Mesenchymal stem cell (in vitro differentiated cells and primary cell): ENCODE measurements at regions not wholly inside any gene's neighbourhood (a gene's known extent, or its start where the extent isn't known, plus 50 kb on each side); places are given as distances from the start of the nearest gene placed in this dataset.

Experiments used
- DNase-seq: peaks from one replicate; pipeline ENCODE4 v3.0.0-alpha.2; 2013
- H2AFZ ChIP-seq: one replicate; pipeline ENCODE4 v1.6.1; 2013; ENCODE audit warnings: low read depth, mild to moderate bottlenecking, control low read depth, inconsistent platforms, low read length, moderate library complexity
- H2AK5ac ChIP-seq: 2 replicates; pipeline ENCODE4 v1.6.1; 2013; ENCODE audit warnings: low read length, moderate library complexity, mild to moderate bottlenecking, inconsistent platforms; ENCODE audit not compliant: severe bottlenecking
- H2BK120ac ChIP-seq: one replicate; pipeline ENCODE4 v1.6.1; 2013; ENCODE audit warnings: low read depth, mild to moderate bottlenecking, inconsistent platforms, low read length, moderate library complexity
- H2BK12ac ChIP-seq, 2 experiments: one replicate each; pipeline ENCODE4 v1.6.1; 2013; ENCODE audit warnings: inconsistent platforms in 2 of 2, low read length in 2 of 2, mild to moderate bottlenecking in 2 of 2, moderate library complexity in 2 of 2, control low read depth in 1 of 2
- H2BK15ac ChIP-seq: one replicate; pipeline ENCODE4 v1.6.1; 2013; ENCODE audit warnings: mild to moderate bottlenecking, low read depth, inconsistent platforms; ENCODE audit not compliant: poor library complexity, severe bottlenecking
- H2BK5ac ChIP-seq: 2 replicates; pipeline ENCODE4 v1.6.1; 2013; ENCODE audit warnings: low read depth, mild to moderate bottlenecking, low read length, control low read depth, inconsistent platforms; ENCODE audit not compliant: poor library complexity, severe bottlenecking
- H3K14ac ChIP-seq, 2 experiments: one replicate each; pipeline ENCODE4 v1.6.1; 2013; ENCODE audit warnings: inconsistent platforms in 2 of 2, low read length in 2 of 2, control low read depth in 1 of 2, mild to moderate bottlenecking in 1 of 2, moderate library complexity in 1 of 2
- H3K18ac ChIP-seq, 2 experiments: one replicate each; pipeline ENCODE4 v1.6.1; 2013; ENCODE audit warnings: inconsistent platforms in 2 of 2, low read length in 2 of 2, control low read depth in 1 of 2, low read depth in 1 of 2, mild to moderate bottlenecking in 1 of 2
- H3K23ac ChIP-seq, 2 experiments: one replicate each; pipeline ENCODE4 v1.6.1; 2013; ENCODE audit warnings: inconsistent platforms in 2 of 2, low read length in 2 of 2, mild to moderate bottlenecking in 2 of 2, moderate library complexity in 2 of 2, control low read depth in 1 of 2
- H3K27ac ChIP-seq: 2 replicates; pipeline ENCODE4 v1.5.1; 2013; ENCODE audit warnings: mild to moderate bottlenecking, moderate library complexity, low read length, control low read depth, inconsistent platforms; ENCODE audit not compliant: poor library complexity, severe bottlenecking
- H3K27me3 ChIP-seq, 2 experiments: 2 replicates each; pipeline versions ENCODE4 v1.6.1 to v1.7.0; 2013; ENCODE audit warnings: low read length in 2 of 2, mild to moderate bottlenecking in 2 of 2, moderate library complexity in 2 of 2, control low read depth in 1 of 2, inconsistent platforms in 1 of 2; ENCODE audit not compliant: control insufficient read depth in 1 of 2, insufficient read depth in 1 of 2
- H3K36me3 ChIP-seq, 2 experiments: 2 replicates each; pipeline versions ENCODE4 v1.6.1 to v1.7.0; 2013; ENCODE audit warnings: low read length in 2 of 2, control low read depth in 1 of 2, inconsistent platforms in 1 of 2, low read depth in 1 of 2, mild to moderate bottlenecking in 1 of 2; ENCODE audit not compliant: insufficient read depth in 2 of 2, control insufficient read depth in 1 of 2
- H3K4ac ChIP-seq, 2 experiments: one replicate each; pipeline ENCODE4 v1.6.1; 2013; ENCODE audit warnings: inconsistent platforms in 2 of 2, low read length in 2 of 2, mild to moderate bottlenecking in 2 of 2, moderate library complexity in 2 of 2, control low read depth in 1 of 2, low read depth in 1 of 2
- H3K4me1 ChIP-seq: 2 replicates; pipeline ENCODE4 v1.6.1; 2013; ENCODE audit warnings: low read depth, low read length, control low read depth; ENCODE audit not compliant: control insufficient read depth, insufficient read depth
- H3K4me2 ChIP-seq: 2 replicates; pipeline ENCODE4 v1.6.1; 2013; ENCODE audit warnings: low read length, mild to moderate bottlenecking, inconsistent platforms; ENCODE audit not compliant: poor library complexity, severe bottlenecking
- H3K4me3 ChIP-seq, 2 experiments: 2 replicates each; pipeline versions ENCODE4 v1.5.1 to v1.7.0; 2013; ENCODE audit warnings: low read length in 2 of 2, mild to moderate bottlenecking in 2 of 2, control low read depth in 1 of 2, low read depth in 1 of 2; ENCODE audit not compliant: insufficient read depth in 1 of 2
- H3K79me1 ChIP-seq: replicated peaks from 2 replicates; pipeline ENCODE4 v1.6.1; 2013; ENCODE audit warnings: mild to moderate bottlenecking, control low read depth, low read length, inconsistent platforms; ENCODE audit not compliant: poor library complexity, severe bottlenecking
- H3K9ac ChIP-seq: 2 replicates; pipeline ENCODE4 v1.7.0; 2013; ENCODE audit warnings: mild to moderate bottlenecking, low read length, moderate library complexity
- H3K9me3 ChIP-seq: 2 replicates; pipeline ENCODE4 v1.7.0; 2013; ENCODE audit warnings: mild to moderate bottlenecking, low read length; ENCODE audit not compliant: control insufficient read depth
- H4K8ac ChIP-seq: one replicate; pipeline ENCODE4 v1.6.1; 2013; ENCODE audit warnings: inconsistent platforms, mild to moderate bottlenecking, low read length, moderate library complexity
- H4K91ac ChIP-seq: one replicate; pipeline ENCODE4 v1.6.1; 2013; ENCODE audit warnings: mild to moderate bottlenecking, low read length, inconsistent platforms
- WGBS: methylation state at CpG from one replicate; pipeline ENCODE4 v1.1.7; 2013; ENCODE audit warnings: mixed read lengths; 5-methylcytosine and 5-hydroxymethylcytosine counted together

DNA sequence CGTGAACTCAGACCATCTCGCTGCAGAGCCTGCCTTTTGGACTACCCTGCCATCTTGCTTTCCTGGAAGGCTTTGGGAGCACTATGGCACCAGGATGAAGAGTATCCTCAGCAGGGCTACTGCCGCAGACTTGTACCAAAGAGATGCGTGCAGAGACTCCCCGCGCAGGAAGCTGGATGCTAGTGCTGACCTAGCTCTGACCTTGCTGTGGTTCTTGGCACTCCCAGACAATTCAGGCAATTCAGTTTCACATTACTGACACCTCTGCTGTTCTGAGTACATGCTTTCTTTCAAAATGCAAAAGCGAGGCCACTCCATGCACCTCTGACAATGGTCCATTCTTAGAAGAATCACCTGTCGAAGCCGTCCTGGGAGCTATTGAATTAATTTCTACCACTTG lies 251.5 kb upstream of the MEX3C start:
- no peak overlapping the region for H3K4me3 ChIP-seq
- H3K23ac ChIP-seq = no peak overlapping the region
- no peaks in the 10 kb centered on the region for H3K27me3 ChIP-seq
- H3K9ac ChIP-seq = no peak overlapping the region
- no peaks in the 10 kb centered on the region for H3K36me3 ChIP-seq
- no peak overlapping the region for H2BK12ac ChIP-seq
- H2BK15ac ChIP-seq = no peak overlapping the region
- no peak overlapping the region for H3K4me2 ChIP-seq
- H3K27ac ChIP-seq = no peak overlapping the region
- no peak overlapping the region for H2AFZ ChIP-seq
- H3K14ac ChIP-seq = no peak overlapping the region
- no peak overlapping the region for H2BK120ac ChIP-seq
- no peak overlapping the region for H4K91ac ChIP-seq
- no peaks in the 10 kb centered on the region for H3K9me3 ChIP-seq
- 94% methylated on average over 9 of the region's 9 CpGs for WGBS
- H2BK5ac ChIP-seq = no peak overlapping the region
- H2AK5ac ChIP-seq = no peak overlapping the region
- DNase-seq = no peak
- H3K4me1 ChIP-seq = no peaks in the 10 kb centered on the region
- H3K18ac ChIP-seq = no peak overlapping the region
- H3K79me1 ChIP-seq = no peaks in the 10 kb centered on the region
- no peak overlapping the region for H4K8ac ChIP-seq
- H3K4ac ChIP-seq = no peak overlapping the region

DNA sequence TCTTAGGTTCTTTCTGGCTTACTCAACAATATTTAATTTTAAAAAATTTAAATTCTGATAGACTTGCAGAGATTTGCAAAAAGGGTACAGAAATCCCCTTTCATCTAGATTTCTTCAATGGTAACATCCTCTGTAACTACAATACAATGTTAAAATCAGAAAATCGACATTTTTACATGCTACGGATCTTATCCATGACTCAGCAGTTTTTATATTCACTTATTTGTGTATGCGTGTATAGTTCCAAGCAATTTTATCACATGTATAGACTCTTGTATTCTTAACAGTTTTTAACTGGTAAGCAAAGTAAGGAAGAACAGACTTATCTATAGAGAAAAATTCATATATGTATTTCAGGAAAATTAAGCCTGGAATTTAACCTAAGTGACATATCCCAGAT lies 256.1 kb upstream of the MEX3C start:
- H3K14ac ChIP-seq = no peak overlapping the region
- no peaks in the 10 kb centered on the region for H3K9me3 ChIP-seq
- H3K9ac ChIP-seq = no peak overlapping the region
- H3K27ac ChIP-seq = no peak overlapping the region
- no peak overlapping the region for H3K4ac ChIP-seq
- no peak overlapping the region for H4K8ac ChIP-seq
- H3K23ac ChIP-seq = no peak overlapping the region
- H2BK15ac ChIP-seq = no peak overlapping the region
- no peaks in the 10 kb centered on the region for H3K4me1 ChIP-seq
- H4K91ac ChIP-seq = no peak overlapping the region
- H3K79me1 ChIP-seq = no peaks in the 10 kb centered on the region
- no peak overlapping the region for H2BK5ac ChIP-seq
- H3K4me3 ChIP-seq = no peak overlapping the region
- no peak overlapping the region for H3K4me2 ChIP-seq
- DNase-seq = no peak
- no peaks in the 10 kb centered on the region for H3K36me3 ChIP-seq
- H2BK120ac ChIP-seq = no peak overlapping the region
- no peak overlapping the region for H2AK5ac ChIP-seq
- 93% methylated on average over 2 of the region's 3 CpGs for WGBS
- no peak overlapping the region for H3K18ac ChIP-seq
- H2BK12ac ChIP-seq = no peak overlapping the region
- H3K27me3 ChIP-seq = no peaks in the 10 kb centered on the region
- no peak overlapping the region for H2AFZ ChIP-seq

DNA sequence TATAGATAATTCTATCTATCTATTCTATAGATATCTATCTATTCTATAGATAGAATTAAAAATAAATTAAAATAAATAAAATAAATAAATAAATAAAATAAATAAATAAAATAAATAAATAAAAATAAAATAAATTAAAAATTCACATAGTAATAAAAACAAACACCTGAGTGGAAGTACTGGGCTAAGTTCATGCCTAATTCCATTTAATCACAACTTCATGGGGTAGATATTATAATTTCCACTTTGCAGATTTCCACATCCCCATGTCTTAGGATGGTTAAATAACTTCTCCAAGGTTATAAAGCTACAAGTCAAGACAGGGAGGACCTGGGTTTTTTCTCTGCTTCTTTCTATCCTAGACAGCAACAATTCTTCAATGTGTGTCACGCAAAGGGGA lies 261.4 kb upstream of the MEX3C start:
- Histone ChIP-seq H3K79me1 (no peaks in the 10 kb centered on the region), H4K91ac (no peak overlapping the region), H3K36me3 (no peaks in the 10 kb centered on the region), H3K4me2 (no peak overlapping the region), H4K8ac (no peak overlapping the region), H3K23ac (no peak overlapping the region), H3K4ac (no peak overlapping the region), H3K9ac (no peak overlapping the region), H2BK120ac (no peak overlapping the region), H2BK12ac (no peak overlapping the region), H3K4me1 (no peaks in the 10 kb centered on the region), H2BK5ac (no peak overlapping the region), H2AFZ (no peak overlapping the region), H2AK5ac (no peak overlapping the region), H2BK15ac (no peak overlapping the region), H3K9me3 (no peaks in the 10 kb centered on the region), H3K4me3 (no peak overlapping the region), H3K14ac (no peak overlapping the region), H3K27me3 (no peaks in the 10 kb centered on the region), H3K27ac (no peak overlapping the region), H3K18ac (no peak overlapping the region)
- no peak for DNase-seq
- 88% methylated on average over 1 of the region's 1 CpG for WGBS

DNA sequence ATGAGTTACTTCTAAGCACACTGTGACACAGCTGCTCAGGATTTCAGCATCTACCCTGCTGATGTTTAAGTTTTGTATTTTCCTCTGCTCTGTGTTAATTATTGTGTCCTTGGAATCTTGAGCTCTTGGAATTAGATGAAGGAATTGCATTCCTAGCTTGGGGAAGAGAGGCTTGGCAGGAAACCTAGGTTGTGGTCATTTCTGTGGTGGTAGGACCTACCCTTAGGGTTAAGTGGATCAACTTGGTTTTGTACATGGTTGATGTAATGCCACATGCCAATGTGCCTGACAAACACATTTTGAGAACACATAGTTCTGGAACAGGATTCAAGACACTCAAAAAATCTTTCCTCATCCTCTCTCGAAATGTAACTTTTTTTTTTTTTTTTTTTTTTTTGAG lies 264.5 kb upstream of the MEX3C start:
- Histone ChIP-seq H2BK15ac (no peak overlapping the region), H4K8ac (no peak overlapping the region), H3K4ac (no peak overlapping the region), H2AK5ac (no peak overlapping the region), H3K9me3 (no peaks in the 10 kb centered on the region), H2AFZ (no peak overlapping the region), H3K14ac (no peak overlapping the region), H3K4me2 (no peak overlapping the region), H2BK5ac (no peak overlapping the region), H4K91ac (no peak overlapping the region), H3K27ac (no peak overlapping the region), H3K4me1 (no peaks in the 10 kb centered on the region), H3K4me3 (no peak overlapping the region), H3K18ac (no peak overlapping the region), H3K79me1 (no peaks in the 10 kb centered on the region), H2BK12ac (no peak overlapping the region), H3K23ac (no peak overlapping the region), H3K27me3 (no peaks in the 10 kb centered on the region), H3K9ac (no peak overlapping the region), H2BK120ac (no peak overlapping the region), H3K36me3 (no peaks in the 10 kb centered on the region)
- whole genome bisulfite sequencing = 23% methylated on average over 1 of the region's 1 CpG
- peak; percentile 56 for DNase-seq
